SU-DHL-6 (cell line): ENCODE measurements at regions not wholly inside any gene's neighbourhood (a gene's known extent, or its start where the extent isn't known, plus 50 kb on each side); places are given as distances from the start of the nearest gene placed in this dataset.

Source experiments
- EZH2phosphoT487 ChIP-seq: fragments of 200-600 bp; sonication (generic), shearing (Covaris generic); conservative IDR thresholded peaks from 2 replicates; pipeline ENCODE4 v1.6.1; 2018; ENCODE audit warnings: mild to moderate bottlenecking, antibody characterized with exemption, low read length, moderate library complexity, mixed read lengths
- TF ChIP-seq, protein P1 (sequence below): fragments of 200-600 bp; sonication (generic); IDR thresholded peaks from one replicate; pipeline ENCODE4 v1.5.1; 2017; ENCODE audit warnings: antibody characterized with exemption, mild to moderate bottlenecking, low read length, moderate library complexity; ENCODE audit not compliant: insufficient read depth, poor library complexity, severe bottlenecking

DNA sequence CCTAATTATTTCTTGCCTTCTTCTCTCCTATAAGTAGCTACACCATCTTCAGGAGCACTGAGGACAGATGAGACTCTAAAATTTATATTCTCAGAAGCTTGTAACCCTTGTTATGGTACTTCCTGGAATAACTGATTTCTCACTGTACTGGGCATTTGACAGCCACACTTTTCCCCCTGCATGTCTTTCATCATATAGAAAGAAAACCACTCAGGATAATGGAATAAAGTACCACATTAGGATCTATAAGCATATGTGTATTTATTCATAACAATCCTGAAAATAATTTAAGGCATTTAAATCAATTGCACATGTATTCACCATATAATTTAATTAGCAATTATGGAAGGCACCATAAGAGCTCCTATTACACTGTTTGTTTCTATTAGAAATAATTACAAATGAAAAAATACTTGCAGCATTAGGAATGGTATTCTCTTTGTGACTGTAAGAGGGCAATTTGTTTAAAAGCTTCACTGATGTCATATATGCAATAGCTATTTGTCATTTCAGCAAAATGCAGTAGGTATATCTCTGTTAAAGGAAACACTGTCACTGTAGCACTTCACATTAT, 216.9 kb upstream of the FSHR start:
- TF ChIP-seq, protein P1, sequence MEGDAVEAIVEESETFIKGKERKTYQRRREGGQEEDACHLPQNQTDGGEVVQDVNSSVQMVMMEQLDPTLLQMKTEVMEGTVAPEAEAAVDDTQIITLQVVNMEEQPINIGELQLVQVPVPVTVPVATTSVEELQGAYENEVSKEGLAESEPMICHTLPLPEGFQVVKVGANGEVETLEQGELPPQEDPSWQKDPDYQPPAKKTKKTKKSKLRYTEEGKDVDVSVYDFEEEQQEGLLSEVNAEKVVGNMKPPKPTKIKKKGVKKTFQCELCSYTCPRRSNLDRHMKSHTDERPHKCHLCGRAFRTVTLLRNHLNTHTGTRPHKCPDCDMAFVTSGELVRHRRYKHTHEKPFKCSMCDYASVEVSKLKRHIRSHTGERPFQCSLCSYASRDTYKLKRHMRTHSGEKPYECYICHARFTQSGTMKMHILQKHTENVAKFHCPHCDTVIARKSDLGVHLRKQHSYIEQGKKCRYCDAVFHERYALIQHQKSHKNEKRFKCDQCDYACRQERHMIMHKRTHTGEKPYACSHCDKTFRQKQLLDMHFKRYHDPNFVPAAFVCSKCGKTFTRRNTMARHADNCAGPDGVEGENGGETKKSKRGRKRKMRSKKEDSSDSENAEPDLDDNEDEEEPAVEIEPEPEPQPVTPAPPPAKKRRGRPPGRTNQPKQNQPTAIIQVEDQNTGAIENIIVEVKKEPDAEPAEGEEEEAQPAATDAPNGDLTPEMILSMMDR: no peak
- no peak for TF ChIP-seq EZH2phosphoT487
